EL (cell line): ENCODE measurements at regions not wholly inside any gene's neighbourhood (a gene's known extent, or its start where the extent isn't known, plus 50 kb on each side); places are given as distances from the start of the nearest gene placed in this dataset.

Source experiments
- DNase-seq: peaks from one replicate; pipeline ENCODE4 v3.0.0-alpha.2; 2016

GRCh38 chr3:176697284-176697889 lies 499.9 kb downstream of the TBL1XR1 start:
- DNase-seq: no peak

- DNase-seq: no peak
Measured at GRCh38 chr3:176696816-176697215, 500.5 kb downstream of the TBL1XR1 start.

GRCh38 chr3:176692966-176693785 lies 504.1 kb downstream of the TBL1XR1 start:
- no peak for DNase-seq

GRCh38 chr3:176692199-176692965 lies 504.9 kb downstream of the TBL1XR1 start:
- DNase-seq: no peak

- peak; percentile 6 for DNase-seq
Measured at GRCh38 chr3:176690083-176690869, 507.0 kb downstream of the TBL1XR1 start.

- peak; percentile 12 for DNase-seq
Measured at GRCh38 chr3:176687754-176688153, 509.5 kb downstream of the TBL1XR1 start.

GRCh38 chr3:176683382-176683781 lies 513.9 kb downstream of the TBL1XR1 start:
- no peak for DNase-seq

GRCh38 chr3:176663837-176664831 lies 533.1 kb downstream of the TBL1XR1 start:
- DNase-seq: peak; percentile 70

GRCh38 chr3:176663387-176663786 lies 533.9 kb downstream of the TBL1XR1 start:
- peak; percentile 7 for DNase-seq

- DNase-seq: no peak
Measured at GRCh38 chr3:176661432-176661964, 535.8 kb downstream of the TBL1XR1 start.

GRCh38 chr3:176655404-176656094 lies 541.7 kb downstream of the TBL1XR1 start:
- DNase-seq: peak; percentile 7

GRCh38 chr3:176651622-176652021 lies 545.7 kb downstream of the TBL1XR1 start:
- no peak for DNase-seq

GRCh38 chr3:176650478-176650877 lies 546.8 kb downstream of the TBL1XR1 start:
- peak; percentile 52 for DNase-seq

- no peak for DNase-seq
Measured at GRCh38 chr3:176647987-176648386, 549.3 kb downstream of the TBL1XR1 start.

- no peak for DNase-seq
Measured at GRCh38 chr3:176633511-176633910, 563.8 kb downstream of the TBL1XR1 start.

- DNase-seq: no peak
Measured at GRCh38 chr3:176632925-176633324, 564.4 kb downstream of the TBL1XR1 start.

GRCh38 chr3:176631165-176631564 lies 566.1 kb downstream of the TBL1XR1 start:
- DNase-seq: no peak

GRCh38 chr3:176628101-176628639 lies 569.1 kb downstream of the TBL1XR1 start:
- no peak for DNase-seq

GRCh38 chr3:176623468-176624150 lies 573.7 kb downstream of the TBL1XR1 start:
- DNase-seq: no peak

- DNase-seq: no peak
Measured at GRCh38 chr3:176619833-176620232, 577.4 kb downstream of the TBL1XR1 start.
